GM12878 (cell line): ENCODE measurements at regions not wholly inside any gene's neighbourhood (a gene's known extent, or its start where the extent isn't known, plus 50 kb on each side); places are given as distances from the start of the nearest gene placed in this dataset.

ENCODE experiments used
- ATAC-seq: fragments of 200-7000 bp; cut with Tn5 transposase; 3 replicates; pipeline ENCODE4 v1.9.1; 2020; ENCODE audit warnings: mild to moderate bottlenecking, moderate library complexity
- BruUV-seq: library from RNA; stranded (reverse); fragments of 400-500 nt; replicated peaks from 2 replicates; lab custom pipeline; 2021; lab: Mats Ljungman, UMichigan
- CTCF ChIA-PET: fragments of 300-600 bp; sonication (Branson Sonifier 250); formaldehyde crosslinking; extraction: SDS; loops from one replicate; lab custom pipeline; 2021; ENCODE audit warnings: inconsistent platforms; lab: Yijun Ruan, JAX
- POLR2A ChIA-PET: fragments of 350-600 bp; formaldehyde crosslinking; extraction: SDS; loops from one replicate; lab custom pipeline; 2021; ENCODE audit warnings: inconsistent platforms; lab: Charles Lee
- RAD21 ChIA-PET: fragments of 300-600 bp; sonication (Branson Sonifier 250); formaldehyde crosslinking; loops from one replicate; lab custom pipeline; 2023; ENCODE audit warnings: antibody characterized with exemption; ENCODE audit not compliant: unreplicated experiment; lab: Charles Lee
- SMC1A ChIA-PET: fragments of 300-600 bp; sonication (Branson Sonifier 250); formaldehyde crosslinking; loops from one replicate; lab custom pipeline; 2023; ENCODE audit not compliant: unreplicated experiment, uncharacterized antibody; lab: Charles Lee
- DNase-seq: peaks from one replicate; pipeline ENCODE4 v3.0.0-alpha.2; 2011; ENCODE audit warnings: low read depth, low spot score
- FAIRE-seq: peaks from 3 replicates; lab custom pipeline; 2011; peaks lifted over from hg19 to GRCh38; lab: Jason Lieb, UNC
- H2AFZ ChIP-seq: 2 replicates; pipeline ENCODE4 v1.6.0; 2011; ENCODE audit warnings: low read depth, low read length, control low read depth; ENCODE audit not compliant: control insufficient read depth
- H3K27ac ChIP-seq: 2 replicates; pipeline ENCODE4 v1.5.1; 2011; ENCODE audit warnings: control low read depth; ENCODE audit not compliant: control insufficient read depth, insufficient read depth
- H3K27me3 ChIP-seq, 2 experiments: replicated peaks in 1 of 2; 2 replicates each; pipeline versions ENCODE4 v1.6.0 to v1.6.1; 2011; ENCODE audit warnings: low read length in 1 of 2; ENCODE audit not compliant: control insufficient read depth in 2 of 2, insufficient read depth in 2 of 2
- H3K36me3 ChIP-seq, 2 experiments: 2 replicates each; pipeline ENCODE4 v1.5.1; 2011; ENCODE audit warnings: low read length in 1 of 2; ENCODE audit not compliant: control insufficient read depth in 2 of 2, insufficient read depth in 2 of 2
- H3K4me1 ChIP-seq: 2 replicates; pipeline ENCODE4 v1.6.1; 2011; ENCODE audit warnings: mild to moderate bottlenecking, low read length, moderate library complexity, mixed read lengths; ENCODE audit not compliant: control insufficient read depth, insufficient read depth
- H3K4me2 ChIP-seq: 2 replicates; pipeline ENCODE4 v1.6.0; 2011; ENCODE audit warnings: control low read depth; ENCODE audit not compliant: control insufficient read depth, insufficient read depth
- H3K4me3 ChIP-seq: fragments of 200-600 bp; sonication (generic); 2 replicates; pipeline ENCODE4 v1.5.1; 2016
- H3K79me2 ChIP-seq: 2 replicates; pipeline ENCODE4 v1.6.0; 2011; ENCODE audit warnings: low read length; ENCODE audit not compliant: control insufficient read depth, insufficient read depth
- H3K9ac ChIP-seq: 2 replicates; pipeline ENCODE4 v1.8.0; 2011; ENCODE audit warnings: low read length, control low read depth, mixed read lengths; ENCODE audit not compliant: control insufficient read depth, insufficient read depth
- H3K9me3 ChIP-seq: replicated peaks from 3 replicates; pipeline ENCODE4 v1.5.1; 2011; ENCODE audit warnings: mild to moderate bottlenecking, low read length; ENCODE audit not compliant: control insufficient read depth, insufficient read depth
- H4K20me1 ChIP-seq: 2 replicates; pipeline ENCODE4 v1.6.0; 2011; ENCODE audit not compliant: control insufficient read depth, insufficient read depth
- KAT2A ChIP-seq: conservative IDR thresholded peaks from 2 replicates; pipeline ENCODE4 v1.6.1; 2011; ENCODE audit warnings: low read depth, low read length; ENCODE audit not compliant: control insufficient read depth
- STAT3 ChIP-seq: IDR thresholded peaks from 2 replicates; pipeline ENCODE4 v1.6.1; 2011; ENCODE audit warnings: low read depth, low read length, improper control_type of control experiment
- WGBS: methylation state at CpG from one replicate; pipeline ENCODE4 v1.1.6; 2016; ENCODE audit warnings: low lambda C conversion rate; ENCODE audit not compliant: insufficient replicate concordance, insufficient coverage; ENCODE audit errors: missing lambda C conversion rate; 5-methylcytosine and 5-hydroxymethylcytosine counted together
- in situ Hi-C: fragments of 300-500 bp; cut with MboI; formaldehyde crosslinking; loops from 9 replicates; pipeline ENCODE4 v1.14.3; 2018; ENCODE audit warnings: mixed read lengths
- intact Hi-C: fragments of 100-400 bp; cut with micrococcal nuclease; formaldehyde crosslinking; loops from one replicate; pipeline ENCODE4 v1.14.2; 2022; ENCODE audit not compliant: unreplicated experiment
- TF ChIP-seq, protein P1 (sequence below): IDR thresholded peaks from 2 replicates; pipeline ENCODE4 v1.6.1; 2011; ENCODE audit warnings: low read depth, low read length, improper control_type of control experiment, borderline replicate concordance
- TF ChIP-seq, protein P2 (sequence below): fragments of 450-650 bp; IDR thresholded peaks from 2 replicates; pipeline ENCODE4 v1.6.1; 2017; ENCODE audit warnings: borderline replicate concordance

DNA sequence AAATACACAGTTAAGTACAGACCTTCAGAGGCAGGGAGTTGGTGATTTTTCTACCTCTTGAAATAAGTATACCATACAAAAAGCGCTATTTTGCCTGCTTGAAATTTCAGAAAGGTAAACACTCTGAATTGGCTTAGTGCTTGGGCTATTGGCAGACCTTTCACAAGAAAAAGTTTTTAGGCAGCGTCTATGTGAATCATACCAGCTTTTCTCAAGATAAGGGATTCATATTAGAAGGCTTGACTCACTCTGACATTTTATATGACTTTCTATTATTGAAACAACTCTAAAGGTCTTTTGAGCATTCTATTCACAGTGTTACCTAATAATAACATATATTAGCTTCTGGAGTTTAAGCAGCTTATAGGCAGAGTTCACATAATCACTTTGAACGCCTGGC, 286.4 kb upstream of the FAT1 start:
- H3K4me1 ChIP-seq: no peaks in the 10 kb centered on the region
- DNase-seq (no peak), FAIRE-seq (no peak), ATAC-seq (no peak)
- ChIA-PET SMC1A (no interaction called here), RAD21 (no interaction called here), POLR2A (no interaction called here), CTCF (no interaction called here)
- no peak overlapping the region for H3K4me2 ChIP-seq
- WGBS: 31% methylated on average over 3 of the region's 3 CpGs
- H2AFZ ChIP-seq: no peak overlapping the region
- H3K36me3 ChIP-seq: no peaks in the 10 kb centered on the region
- no peak overlapping the region for H3K27ac ChIP-seq
- intact Hi-C loops (no loop called here), in situ Hi-C loops (no loop called here)
- TF ChIP-seq KAT2A: no peak
- no peak overlapping the region for H3K9ac ChIP-seq
- no peaks in the 10 kb centered on the region for H3K79me2 ChIP-seq
- no peaks in the 10 kb centered on the region for H3K27me3 ChIP-seq
- BruUV-seq: no TSS peak
- H3K9me3 ChIP-seq: no peaks in the 10 kb centered on the region
- H4K20me1 ChIP-seq: no peaks in the 10 kb centered on the region
- no peak overlapping the region for H3K4me3 ChIP-seq

DNA sequence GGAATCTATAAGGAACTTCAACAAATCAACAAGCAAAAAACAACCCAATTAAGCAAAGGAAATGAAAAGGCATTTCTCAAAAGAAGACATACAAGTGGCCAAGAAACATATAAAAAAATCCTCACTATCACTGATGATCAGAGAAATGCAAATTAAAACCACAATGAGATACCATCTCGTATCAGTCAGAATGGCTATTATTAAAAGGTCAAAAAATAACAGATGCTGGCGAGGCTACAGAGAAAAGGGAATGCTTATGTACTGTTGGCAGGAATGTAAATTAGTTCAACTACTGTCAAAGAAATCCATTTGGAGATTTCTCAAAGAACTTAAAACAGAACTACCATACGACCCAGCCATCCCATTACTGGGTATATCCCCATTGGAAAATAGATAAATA, 292.4 kb upstream of the FAT1 start:
- Histone ChIP-seq H3K79me2 (no peaks in the 10 kb centered on the region), H4K20me1 (no peaks in the 10 kb centered on the region), H3K27me3 (no peaks in the 10 kb centered on the region), H2AFZ (no peak overlapping the region), H3K27ac (no peak overlapping the region), H3K36me3 (no peaks in the 10 kb centered on the region), H3K9me3 (no peaks in the 10 kb centered on the region), H3K4me3 (no peak overlapping the region)
- in situ Hi-C loops: no loop called here
- SMC1A ChIA-PET: no interaction called here
- intact Hi-C loops: no loop called here
- no peak for FAIRE-seq
- TF ChIP-seq STAT3: no peak
- TF ChIP-seq, protein P1, sequence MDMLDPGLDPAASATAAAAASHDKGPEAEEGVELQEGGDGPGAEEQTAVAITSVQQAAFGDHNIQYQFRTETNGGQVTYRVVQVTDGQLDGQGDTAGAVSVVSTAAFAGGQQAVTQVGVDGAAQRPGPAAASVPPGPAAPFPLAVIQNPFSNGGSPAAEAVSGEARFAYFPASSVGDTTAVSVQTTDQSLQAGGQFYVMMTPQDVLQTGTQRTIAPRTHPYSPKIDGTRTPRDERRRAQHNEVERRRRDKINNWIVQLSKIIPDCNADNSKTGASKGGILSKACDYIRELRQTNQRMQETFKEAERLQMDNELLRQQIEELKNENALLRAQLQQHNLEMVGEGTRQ: no peak
- TF ChIP-seq, protein P2, sequence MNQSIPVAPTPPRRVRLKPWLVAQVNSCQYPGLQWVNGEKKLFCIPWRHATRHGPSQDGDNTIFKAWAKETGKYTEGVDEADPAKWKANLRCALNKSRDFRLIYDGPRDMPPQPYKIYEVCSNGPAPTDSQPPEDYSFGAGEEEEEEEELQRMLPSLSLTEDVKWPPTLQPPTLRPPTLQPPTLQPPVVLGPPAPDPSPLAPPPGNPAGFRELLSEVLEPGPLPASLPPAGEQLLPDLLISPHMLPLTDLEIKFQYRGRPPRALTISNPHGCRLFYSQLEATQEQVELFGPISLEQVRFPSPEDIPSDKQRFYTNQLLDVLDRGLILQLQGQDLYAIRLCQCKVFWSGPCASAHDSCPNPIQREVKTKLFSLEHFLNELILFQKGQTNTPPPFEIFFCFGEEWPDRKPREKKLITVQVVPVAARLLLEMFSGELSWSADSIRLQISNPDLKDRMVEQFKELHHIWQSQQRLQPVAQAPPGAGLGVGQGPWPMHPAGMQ: no peak
- TF ChIP-seq, all 136 proteins: peak for 0
- BruUV-seq: no TSS peak
- ATAC-seq (no peak), DNase-seq (no peak)
- H3K9ac ChIP-seq: no peak overlapping the region
- no peak overlapping the region for H3K4me2 ChIP-seq
- no peaks in the 10 kb centered on the region for H3K4me1 ChIP-seq
- ChIA-PET CTCF (no interaction called here), RAD21 (no interaction called here), POLR2A (no interaction called here)
- WGBS: 0% methylated on average over 3 of the region's 3 CpGs
